ENCODE measurements at regions not wholly inside any gene's neighbourhood (a gene's known extent, or its start where the extent isn't known, plus 50 kb on each side); places are given as distances from the start of the nearest gene placed in this dataset.

GRCh38 chr5:54772231-54772630 is 213.2 kb downstream of the ESM1 start:
- DNase-seq (ENCODE audit: low spot score), result no peak

- no peak for DNase-seq (ENCODE audit: low spot score)
Observed at GRCh38 chr5:54769746-54770145, 215.6 kb downstream of the ESM1 start.

- no peak for DNase-seq (ENCODE audit: low spot score)
Observed at GRCh38 chr5:54769072-54769471, 216.3 kb downstream of the ESM1 start.

GRCh38 chr5:54766748-54767147 is 218.6 kb downstream of the ESM1 start:
- DNase-seq (ENCODE audit: low spot score), result no peak

- no peak for DNase-seq (ENCODE audit: low spot score)
Observed at GRCh38 chr5:54765165-54766028, 220.0 kb downstream of the ESM1 start.

GRCh38 chr5:54764102-54765090 is 221.0 kb downstream of the ESM1 start:
- no peak for DNase-seq (ENCODE audit: low spot score)

GRCh38 chr5:54761213-54761701 is 224.1 kb downstream of the ESM1 start:
- no peak for DNase-seq (ENCODE audit: low spot score)

- DNase-seq (ENCODE audit: low spot score), result no peak
Observed at GRCh38 chr5:54760182-54760935, 225.0 kb downstream of the ESM1 start.

GRCh38 chr5:54758038-54758437 is 227.4 kb downstream of the ESM1 start:
- DNase-seq (ENCODE audit: low spot score), result no peak

GRCh38 chr5:54757541-54757940 is 227.9 kb downstream of the ESM1 start:
- no peak for DNase-seq (ENCODE audit: low spot score)

GRCh38 chr5:54756796-54757402 is 228.5 kb downstream of the ESM1 start:
- DNase-seq (ENCODE audit: low spot score), result no peak

- no peak for DNase-seq (ENCODE audit: low spot score)
Observed at GRCh38 chr5:54756301-54756700, 229.1 kb downstream of the ESM1 start.

- no peak for DNase-seq (ENCODE audit: low spot score)
Observed at GRCh38 chr5:54754878-54755277, 230.5 kb downstream of the ESM1 start.

GRCh38 chr5:54754420-54754819 is 231.0 kb downstream of the ESM1 start:
- DNase-seq (ENCODE audit: low spot score), result no peak

GRCh38 chr5:54753753-54754152 is 231.6 kb downstream of the ESM1 start:
- no peak for DNase-seq (ENCODE audit: low spot score)

- DNase-seq (ENCODE audit: low spot score), result peak; percentile 34
Observed at GRCh38 chr5:54753034-54753433, 232.4 kb downstream of the ESM1 start.

GRCh38 chr5:54748527-54748926 is 231.0 kb downstream of the SNX18 start:
- no peak for DNase-seq (ENCODE audit: low spot score)

GRCh38 chr5:54746777-54747398 is 229.3 kb downstream of the SNX18 start:
- DNase-seq (ENCODE audit: low spot score), result no peak

GRCh38 chr5:54746346-54746745 is 228.8 kb downstream of the SNX18 start:
- no peak for DNase-seq (ENCODE audit: low spot score)

- no peak for DNase-seq (ENCODE audit: low spot score)
Observed at GRCh38 chr5:54745599-54745998, 228.0 kb downstream of the SNX18 start.

Measured in H4 (cell line).